Transverse colon (tissue), 4 donors: ENCODE measurements at regions not wholly inside any gene's neighbourhood (a gene's known extent, or its start where the extent isn't known, plus 50 kb on each side); places are given as distances from the start of the nearest gene placed in this dataset.

ENCODE experiments used
- EP300 ChIP-seq: sonication (generic); formaldehyde crosslinking; IDR thresholded peaks from one replicate; pipeline ENCODE4 v1.6.1; 2017; ENCODE audit warnings: antibody characterized with exemption, low read depth
- POLR2A ChIP-seq: fragments of 450-650 bp; IDR thresholded peaks from one replicate; pipeline ENCODE4 v1.6.1; 2016; ENCODE audit warnings: antibody characterized with exemption, mild to moderate bottlenecking, moderate library complexity
- POLR2AphosphoS5 ChIP-seq, 3 donors: sonication (generic); formaldehyde crosslinking; IDR thresholded peaks; one replicate each; pipeline ENCODE4 v1.6.1; 2016; ENCODE audit warnings: antibody characterized with exemption in 3 of 3
- TF ChIP-seq, protein P1 (sequence below), 5 experiments: fragments of 200-600 bp in 3 of 5; fragments of 450-650 bp in 2 of 5; sonication (generic) in 3 of 5; IDR thresholded peaks; 1 replicate in 2 of 5; 2 replicates in 3 of 5; pipeline ENCODE4 v1.5.1; 2016 to 2017; ENCODE audit warnings: antibody characterized with exemption in 5 of 5, inconsistent platforms in 3 of 5, mild to moderate bottlenecking in 2 of 5, moderate library complexity in 1 of 5

DNA sequence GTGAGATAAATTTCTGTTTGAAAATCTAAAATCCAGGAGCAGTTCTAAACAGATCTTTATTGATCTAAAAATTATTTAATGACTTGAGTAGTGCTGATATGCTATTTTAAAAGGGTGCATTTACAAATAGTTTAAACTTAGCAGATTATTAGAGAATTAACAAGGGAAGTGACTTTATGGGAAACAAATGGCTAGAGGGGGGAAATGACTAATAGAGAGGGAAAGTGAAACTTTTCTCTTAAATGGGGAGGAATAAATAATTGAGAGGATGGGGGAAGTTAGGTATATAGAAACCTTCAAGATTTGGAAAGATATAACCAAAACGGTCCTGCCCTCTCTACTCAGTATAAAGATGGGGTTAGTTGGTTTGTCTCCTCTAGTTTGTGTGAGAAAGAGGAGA, 90.1 kb upstream of the ARMC3 start:
- TF ChIP-seq POLR2AphosphoS5 (IDR thresholded peaks at IDR 0.05) (no peak), POLR2A (no peak), EP300 (no peak)
- TF ChIP-seq, protein P1, sequence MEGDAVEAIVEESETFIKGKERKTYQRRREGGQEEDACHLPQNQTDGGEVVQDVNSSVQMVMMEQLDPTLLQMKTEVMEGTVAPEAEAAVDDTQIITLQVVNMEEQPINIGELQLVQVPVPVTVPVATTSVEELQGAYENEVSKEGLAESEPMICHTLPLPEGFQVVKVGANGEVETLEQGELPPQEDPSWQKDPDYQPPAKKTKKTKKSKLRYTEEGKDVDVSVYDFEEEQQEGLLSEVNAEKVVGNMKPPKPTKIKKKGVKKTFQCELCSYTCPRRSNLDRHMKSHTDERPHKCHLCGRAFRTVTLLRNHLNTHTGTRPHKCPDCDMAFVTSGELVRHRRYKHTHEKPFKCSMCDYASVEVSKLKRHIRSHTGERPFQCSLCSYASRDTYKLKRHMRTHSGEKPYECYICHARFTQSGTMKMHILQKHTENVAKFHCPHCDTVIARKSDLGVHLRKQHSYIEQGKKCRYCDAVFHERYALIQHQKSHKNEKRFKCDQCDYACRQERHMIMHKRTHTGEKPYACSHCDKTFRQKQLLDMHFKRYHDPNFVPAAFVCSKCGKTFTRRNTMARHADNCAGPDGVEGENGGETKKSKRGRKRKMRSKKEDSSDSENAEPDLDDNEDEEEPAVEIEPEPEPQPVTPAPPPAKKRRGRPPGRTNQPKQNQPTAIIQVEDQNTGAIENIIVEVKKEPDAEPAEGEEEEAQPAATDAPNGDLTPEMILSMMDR (IDR thresholded peaks at IDR 0.05), result no peak
